Sciatic nerve (tissue), 2 donors: ENCODE measurements at regions not wholly inside any gene's neighbourhood (a gene's known extent, or its start where the extent isn't known, plus 50 kb on each side); places are given as distances from the start of the nearest gene placed in this dataset.

ENCODE experiments used
- ATAC-seq: fragments of 200-7000 bp; cut with Tn5 transposase; one replicate; pipeline ENCODE4 v1.9.1; 2020; ENCODE audit warnings: mild to moderate bottlenecking, moderate library complexity
- DNase-seq: peaks from one replicate; pipeline ENCODE4 v3.0.0-alpha.2; 2020; ENCODE audit warnings: low spot score
- intact Hi-C: fragments of 100-400 bp; cut with DNase I; formaldehyde crosslinking; loops from one replicate; pipeline ENCODE4 v1.14.2; 2022
- donor health status: DM: no; HTN: no; CAD: no.
- donor health status: DM: no; HTN: no; CAD: no.

GRCh38 chr2:14189929-14190328 is 442.6 kb upstream of the LRATD1 start:
- DNase-seq: no peak
- no peak for ATAC-seq
- intact Hi-C loops: no loop called here

- no peak for ATAC-seq
- DNase-seq: no peak
- intact Hi-C loops: no loop called here
Measured at GRCh38 chr2:14194233-14194632, 438.3 kb upstream of the LRATD1 start.

- DNase-seq (no peak), ATAC-seq (no peak)
- intact Hi-C loops: no loop called here
Measured at GRCh38 chr2:14197293-14197692, 435.2 kb upstream of the LRATD1 start.

GRCh38 chr2:14199040-14199439 is 433.5 kb upstream of the LRATD1 start:
- DNase-seq (no peak), ATAC-seq (no peak)
- intact Hi-C loops: no loop called here

- no peak for DNase-seq
- no peak for ATAC-seq
- intact Hi-C loops: no loop called here
Measured at GRCh38 chr2:14219306-14219705, 413.2 kb upstream of the LRATD1 start.

- intact Hi-C loops: no loop called here
- ATAC-seq: no peak
- no peak for DNase-seq
Measured at GRCh38 chr2:14220101-14220500, 412.4 kb upstream of the LRATD1 start.

GRCh38 chr2:14221466-14221865 is 411.1 kb upstream of the LRATD1 start:
- DNase-seq: no peak
- intact Hi-C loops: no loop called here
- ATAC-seq: no peak

GRCh38 chr2:14223576-14223975 is 408.9 kb upstream of the LRATD1 start:
- DNase-seq (no peak), ATAC-seq (no peak)
- intact Hi-C loops: no loop called here

- intact Hi-C loops: no loop called here
- ATAC-seq (no peak), DNase-seq (no peak)
Measured at GRCh38 chr2:14231391-14231898, 401.1 kb upstream of the LRATD1 start.

GRCh38 chr2:14232217-14232616 is 400.3 kb upstream of the LRATD1 start:
- DNase-seq: no peak
- no peak for ATAC-seq
- intact Hi-C loops: no loop called here

- no peak for DNase-seq
- no peak for ATAC-seq
- intact Hi-C loops: no loop called here
Measured at GRCh38 chr2:14234911-14235310, 397.6 kb upstream of the LRATD1 start.

GRCh38 chr2:14235667-14236066 is 396.9 kb upstream of the LRATD1 start:
- ATAC-seq: no peak
- intact Hi-C loops: no loop called here
- no peak for DNase-seq

GRCh38 chr2:14237902-14238301 is 394.6 kb upstream of the LRATD1 start:
- no peak for ATAC-seq
- DNase-seq: no peak
- intact Hi-C loops: no loop called here

GRCh38 chr2:14239605-14240004 is 392.9 kb upstream of the LRATD1 start:
- no peak for ATAC-seq
- intact Hi-C loops: no loop called here

GRCh38 chr2:14240868-14241267 is 391.6 kb upstream of the LRATD1 start:
- DNase-seq (no peak), ATAC-seq (no peak)
- intact Hi-C loops: no loop called here

More at GRCh38 chr2:14239605-14240004, 392.9 kb upstream of the LRATD1 start:
- no peak for DNase-seq

GRCh38 chr2:14245901-14246300 is 386.6 kb upstream of the LRATD1 start:
- DNase-seq: no peak
- intact Hi-C loops: no loop called here
- no peak for ATAC-seq

- intact Hi-C loops: no loop called here
- DNase-seq (no peak), ATAC-seq (no peak)
Measured at GRCh38 chr2:14255135-14255820, 377.2 kb upstream of the LRATD1 start.

GRCh38 chr2:14256890-14257289 is 375.6 kb upstream of the LRATD1 start:
- intact Hi-C loops: no loop called here
- DNase-seq (no peak), ATAC-seq (no peak)

GRCh38 chr2:14257801-14258507 is 374.6 kb upstream of the LRATD1 start:
- no peak for DNase-seq
- no peak for ATAC-seq
- intact Hi-C loops: no loop called here

GRCh38 chr2:14261771-14262170 is 370.7 kb upstream of the LRATD1 start:
- ATAC-seq (no peak), DNase-seq (no peak)
- intact Hi-C loops: no loop called here

GRCh38 chr2:14263053-14263452 is 369.5 kb upstream of the LRATD1 start:
- intact Hi-C loops: no loop called here
- DNase-seq (no peak), ATAC-seq (no peak)
